Coronary artery (tissue), 2 donors: ENCODE measurements at regions not wholly inside any gene's neighbourhood (a gene's known extent, or its start where the extent isn't known, plus 50 kb on each side); places are given as distances from the start of the nearest gene placed in this dataset.

Experiments
- DNase-seq: peaks from one replicate; pipeline ENCODE4 v3.0.0-alpha.2; 2017; ENCODE audit warnings: low spot score
- H3K27ac ChIP-seq, 2 donors: fragments of 200-600 bp; sonication (generic); one replicate each; pipeline ENCODE4 v1.5.1; 2016 to 2019
- H3K4me3 ChIP-seq: fragments of 200-600 bp; sonication (generic); 2 replicates; pipeline ENCODE4 v1.5.1; 2016; ENCODE audit warnings: mild to moderate bottlenecking, moderate library complexity
- CTCF ChIP-seq: fragments of 200-600 bp; sonication (generic); IDR thresholded peaks from one replicate; pipeline ENCODE4 v1.5.1; 2019; ENCODE audit warnings: antibody characterized with exemption

DNA sequence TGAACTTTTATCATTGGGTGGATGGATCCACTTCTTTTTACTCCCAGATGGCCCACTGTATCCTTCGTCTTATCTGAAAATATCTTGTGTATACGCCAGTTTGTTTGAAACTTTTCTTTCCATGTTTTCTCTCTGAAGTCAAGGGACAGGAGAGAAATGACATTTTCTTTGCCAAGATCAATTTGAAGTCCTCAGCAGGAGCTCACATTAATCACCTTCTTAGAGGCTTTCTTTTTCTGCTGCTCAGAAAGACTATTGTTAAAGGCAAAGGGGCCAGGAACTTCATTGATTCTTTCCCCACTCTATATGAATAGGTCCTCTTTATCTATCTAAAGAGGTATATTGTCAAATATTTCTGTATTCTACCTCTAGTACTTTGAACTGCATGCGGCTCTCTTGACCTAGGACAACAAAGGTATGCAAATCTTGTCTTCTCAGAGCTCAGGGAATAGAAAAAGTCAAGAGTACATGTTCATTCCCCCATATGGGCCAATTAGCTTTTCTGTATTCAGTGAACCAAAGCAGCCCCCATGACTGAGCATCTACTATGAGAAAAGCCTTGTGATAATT lies 583.3 kb downstream of the HS3ST4 start:
- TF ChIP-seq CTCF, result no peak
- no peak overlapping the region for H3K4me3 ChIP-seq
- no peak overlapping the region for H3K27ac ChIP-seq
- DNase-seq, result no peak

GRCh38 chr16:26276289-26276688 lies 584.5 kb downstream of the HS3ST4 start:
- DNase-seq, result no peak
- Histone ChIP-seq H3K27ac (no peak overlapping the region), H3K4me3 (no peak overlapping the region)
- no peak for TF ChIP-seq CTCF

- Histone ChIP-seq H3K27ac (no peak overlapping the region), H3K4me3 (no peak overlapping the region)
- no peak for TF ChIP-seq CTCF
- DNase-seq, result no peak
These were observed 589.8 kb downstream of the HS3ST4 start for GRCh38 chr16:26281381-26282110.

- Histone ChIP-seq H3K27ac (no peak overlapping the region), H3K4me3 (no peak overlapping the region)
- DNase-seq, result no peak
- TF ChIP-seq CTCF, result no peak
These were observed 604.0 kb downstream of the HS3ST4 start for GRCh38 chr16:26295625-26296304.

DNA sequence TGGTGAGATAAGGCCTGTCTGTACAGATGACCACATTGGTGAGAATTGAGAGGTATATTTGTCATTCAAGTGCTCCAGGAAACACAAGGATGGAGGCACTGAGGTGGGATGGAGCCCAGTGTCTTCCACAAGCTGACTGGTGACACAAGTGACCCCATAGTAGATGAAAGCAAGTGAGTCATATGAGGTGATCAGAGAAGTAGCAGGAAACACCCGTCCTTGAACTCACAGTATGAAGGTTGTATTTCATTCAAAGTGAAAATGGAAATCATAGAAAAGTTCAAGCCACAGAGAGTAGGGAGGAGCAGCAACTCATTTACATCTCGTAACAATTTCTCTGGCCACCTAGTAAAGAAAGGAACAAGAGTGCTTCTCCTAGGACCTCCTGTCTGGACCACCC lies 609.8 kb downstream of the HS3ST4 start:
- no peak for TF ChIP-seq CTCF
- H3K27ac ChIP-seq, result no peak overlapping the region
- H3K4me3 ChIP-seq, result no peak overlapping the region
- DNase-seq, result no peak

DNA sequence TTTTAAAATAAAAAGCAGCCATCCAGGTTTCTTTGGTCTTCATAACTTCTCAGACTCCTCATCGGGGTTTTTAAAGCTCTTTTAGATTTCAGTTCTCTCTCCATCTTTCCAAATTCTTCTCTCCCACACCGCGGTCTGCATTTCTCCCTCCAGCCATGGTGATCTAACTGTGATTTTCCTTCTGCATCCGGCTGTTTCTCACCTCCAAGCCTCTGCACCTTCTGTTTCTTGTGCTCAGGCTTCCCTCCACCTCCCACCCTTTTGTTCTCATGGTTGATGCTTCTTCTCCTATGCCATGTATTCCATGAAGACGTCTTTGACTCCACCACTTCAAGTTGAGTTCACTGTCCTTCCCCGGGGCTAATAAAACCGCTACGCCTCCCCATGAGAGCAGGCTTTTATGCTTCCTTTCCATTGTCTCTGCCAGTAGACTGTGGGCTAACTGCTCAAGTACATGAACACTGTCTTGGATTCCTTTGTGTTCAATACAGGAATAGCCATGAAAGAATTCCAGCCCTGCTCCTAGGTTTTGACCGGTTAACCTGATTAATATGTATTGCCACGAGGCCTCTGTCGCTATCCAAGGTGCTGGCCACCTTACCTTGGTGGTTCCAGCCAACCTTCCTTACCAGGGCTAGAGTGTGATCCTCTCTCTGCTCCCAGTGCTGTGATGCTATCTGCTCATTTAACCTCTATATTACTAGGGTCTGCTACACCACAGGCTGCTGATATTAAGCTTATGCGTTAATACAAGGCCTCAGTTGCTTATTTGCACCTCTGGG lies 625.1 kb downstream of the HS3ST4 start:
- DNase-seq, result no peak
- TF ChIP-seq CTCF, result no peak
- Histone ChIP-seq H3K4me3 (no peak overlapping the region), H3K27ac (no peak overlapping the region)
